Keratinocyte (primary cell): ENCODE measurements at regions not wholly inside any gene's neighbourhood (a gene's known extent, or its start where the extent isn't known, plus 50 kb on each side); places are given as distances from the start of the nearest gene placed in this dataset.
A peak's percentile ranks its signal among the peaks of the same experiment; 100 is the strongest.

Experiments used
- DNase-seq: peaks from one replicate; pipeline ENCODE4 v3.0.0-alpha.2; 2011; ENCODE audit warnings: low read depth, missing footprints, low spot score
- FAIRE-seq: peaks from 2 replicates; lab custom pipeline; 2011; peaks lifted over from hg19 to GRCh38; lab: Jason Lieb, UNC
- H2AFZ ChIP-seq: 2 replicates; pipeline ENCODE4 v1.6.0; 2012; ENCODE audit warnings: low read length, control low read depth, inconsistent platforms; ENCODE audit not compliant: control insufficient read depth
- H3K27ac ChIP-seq: 2 replicates; pipeline ENCODE4 v1.5.1; 2011; ENCODE audit warnings: low read length; ENCODE audit not compliant: control insufficient read depth, insufficient read depth
- H3K27me3 ChIP-seq: 3 replicates; pipeline ENCODE4 v1.6.0; 2011; ENCODE audit warnings: low read length; ENCODE audit not compliant: control insufficient read depth, insufficient read depth; ENCODE audit errors: extremely low read depth
- H3K36me3 ChIP-seq, 2 experiments: 2 replicates in 1 of 2; 3 replicates in 1 of 2; pipeline ENCODE4 v1.5.1; 2011; ENCODE audit warnings: low read length in 2 of 2, mild to moderate bottlenecking in 1 of 2; ENCODE audit not compliant: control insufficient read depth in 2 of 2, insufficient read depth in 2 of 2; ENCODE audit errors: extremely low read depth in 1 of 2
- H3K4me1 ChIP-seq: 3 replicates; pipeline ENCODE4 v1.5.1; 2011; ENCODE audit warnings: low read length; ENCODE audit not compliant: control insufficient read depth, insufficient read depth; ENCODE audit errors: extremely low read depth
- H3K4me2 ChIP-seq: 3 replicates; pipeline ENCODE4 v1.6.0; 2011; ENCODE audit warnings: low read depth, low read length; ENCODE audit not compliant: control insufficient read depth, insufficient read depth; ENCODE audit errors: extremely low read depth
- H3K4me3 ChIP-seq, 3 experiments: fragments of 200-600 bp in 1 of 3; sonication (generic) in 1 of 3; 2 replicates in 2 of 3; 3 replicates in 1 of 3; pipeline ENCODE4 v1.5.1; 2011 to 2016; ENCODE audit warnings: low read length in 3 of 3, mild to moderate bottlenecking in 3 of 3, control low read depth in 2 of 3, inconsistent platforms in 1 of 3, low read depth in 1 of 3, mixed read lengths in 1 of 3, mixed run types in 1 of 3, moderate library complexity in 1 of 3; ENCODE audit not compliant: control insufficient read depth in 2 of 3, insufficient read depth in 2 of 3; ENCODE audit errors: extremely low read depth in 1 of 3
- H3K79me2 ChIP-seq: 2 replicates; pipeline ENCODE4 v1.6.0; 2012; ENCODE audit warnings: low read length; ENCODE audit not compliant: control insufficient read depth, insufficient read depth
- H3K9ac ChIP-seq: 3 replicates; pipeline ENCODE4 v1.6.0; 2011; ENCODE audit warnings: low read length; ENCODE audit not compliant: control insufficient read depth, insufficient read depth; ENCODE audit errors: extremely low read depth
- H3K9me1 ChIP-seq: 3 replicates; pipeline ENCODE4 v1.6.0; 2011; ENCODE audit warnings: low read length; ENCODE audit not compliant: control insufficient read depth, insufficient read depth; ENCODE audit errors: extremely low read depth
- H3K9me3 ChIP-seq: 2 replicates; pipeline ENCODE4 v1.5.1; 2012; ENCODE audit warnings: low read depth, low read length; ENCODE audit not compliant: control insufficient read depth
- H4K20me1 ChIP-seq: 3 replicates; pipeline ENCODE4 v1.6.0; 2011; ENCODE audit warnings: low read length; ENCODE audit not compliant: control insufficient read depth, insufficient read depth; ENCODE audit errors: extremely low read depth
- CTCF ChIP-seq, 3 experiments: IDR thresholded peaks in 1 of 3; conservative IDR thresholded peaks in 1 of 3; optimal IDR thresholded peaks in 1 of 3; 2 replicates in 2 of 3; 3 replicates in 1 of 3; pipeline versions ENCODE3 to v1.5.1; 2011; ENCODE audit warnings: low read length in 3 of 3, mild to moderate bottlenecking in 3 of 3, moderate library complexity in 2 of 3, control low read depth in 1 of 3, inconsistent platforms in 1 of 3; ENCODE audit not compliant: insufficient read depth in 2 of 3; ENCODE audit errors: extremely low read depth in 1 of 3
- EZH2 ChIP-seq: IDR thresholded peaks from one replicate; pipeline ENCODE4 v1.6.1; 2012; ENCODE audit warnings: inconsistent platforms, mild to moderate bottlenecking, low read length, moderate library complexity
- dilution Hi-C: fragments of 300-500 bp; cut with MboI; formaldehyde crosslinking; loops from one replicate; pipeline ENCODE4 v1.7.0; 2020; ENCODE audit warnings: low sequenced_read_pairs; ENCODE audit not compliant: extremely low pct_ligation_motif_present

GRCh38 chr15:100722551-100723314 is 120.3 kb downstream of the ASB7 start:
- no peaks in the 10 kb centered on the region for H3K27me3 ChIP-seq
- H3K36me3 ChIP-seq, result no peaks in the 10 kb centered on the region
- H3K4me3 ChIP-seq, result peak overlapping the region in 1 of 3 experiments; percentile 52
- no peaks in the 10 kb centered on the region for H3K79me2 ChIP-seq
- dilution Hi-C loops, result no loop called here
- H3K4me2 ChIP-seq, result peak overlapping the region; percentile 92
- H3K9me1 ChIP-seq, result no peaks in the 10 kb centered on the region
- H4K20me1 ChIP-seq, result no peaks in the 10 kb centered on the region
- H3K4me1 ChIP-seq, result peaks cover 57% of the 10 kb centered on the region
- H3K9me3 ChIP-seq, result no peaks in the 10 kb centered on the region
- H2AFZ ChIP-seq, result no peak overlapping the region
- peak overlapping the region; percentile 95 for H3K9ac ChIP-seq
- FAIRE-seq (no peak), DNase-seq (no peak)
- H3K27ac ChIP-seq, result peak overlapping the region; percentile 100
- no peak for TF ChIP-seq CTCF (optimal IDR thresholded peaks at IDR 0.05 in 1 of 3, IDR thresholded peaks at IDR 0.05 in 1 of 3, conservative IDR thresholded peaks at IDR 0.05 in 1 of 3; ENCODE audit: extremely low read depth in 1 of 3, insufficient read depth in 2 of 3, low read length in 3 of 3)

- H3K4me2 ChIP-seq, result peak overlapping the region; percentile 92
- no peak for TF ChIP-seq EZH2
- TF ChIP-seq CTCF (optimal IDR thresholded peaks at IDR 0.05 in 1 of 3, IDR thresholded peaks at IDR 0.05 in 1 of 3, conservative IDR thresholded peaks at IDR 0.05 in 1 of 3; ENCODE audit: extremely low read depth in 1 of 3, insufficient read depth in 2 of 3, low read length in 3 of 3), result no peak
Observed at GRCh38 chr15:100723315-100723801, 121.0 kb downstream of the ASB7 start.

More at GRCh38 chr15:100723315-100723801, 121.0 kb downstream of the ASB7 start:
- no peaks in the 10 kb centered on the region for H3K79me2 ChIP-seq
- peak overlapping the region; percentile 95 for H3K9ac ChIP-seq
- H4K20me1 ChIP-seq, result no peaks in the 10 kb centered on the region
- H3K36me3 ChIP-seq, result no peaks in the 10 kb centered on the region
- FAIRE-seq (peak; percentile 79), DNase-seq (no peak)
- no peak overlapping the region for H2AFZ ChIP-seq
- no peaks in the 10 kb centered on the region for H3K27me3 ChIP-seq
- H3K27ac ChIP-seq, result peak overlapping the region; percentile 100
- peak overlapping the region in 1 of 3 experiments; percentile 52 for H3K4me3 ChIP-seq
- dilution Hi-C loops, result no loop called here
- H3K9me3 ChIP-seq, result no peaks in the 10 kb centered on the region
- peaks cover 59% of the 10 kb centered on the region for H3K4me1 ChIP-seq
- H3K9me1 ChIP-seq, result no peaks in the 10 kb centered on the region
